ENCODE measurements at regions not wholly inside any gene's neighbourhood (a gene's known extent, or its start where the extent isn't known, plus 50 kb on each side); places are given as distances from the start of the nearest gene placed in this dataset.

GRCh38 chr9:108750661-108751215, 105.0 kb downstream of the ACTL7B start:
- Histone ChIP-seq H3K4me1 (ENCODE audit: control insufficient read depth, insufficient read depth, low read length) (no peaks in the 10 kb centered on the region), H3K9me3 (ENCODE audit: control insufficient read depth, insufficient read depth, low read depth, low read length) (no peaks in the 10 kb centered on the region), H3K36me3 (ENCODE audit: control insufficient read depth in 2 of 2, insufficient read depth in 1 of 2, low read length in 2 of 2) (no peaks in the 10 kb centered on the region), H3K4me3 (ENCODE audit: low read depth, low read length) (no peak overlapping the region), H3K27ac (ENCODE audit: extremely low read depth, low read depth, low read length) (no peak overlapping the region)
- TF ChIP-seq ZEB2 (tag by site-specific recombination; IDR thresholded peaks at IDR 0.05) (peak; percentile 49), ZNF350 (tag by site-specific recombination; IDR thresholded peaks at IDR 0.05) (no peak), ZNF112 (tag by site-specific recombination; IDR thresholded peaks at IDR 0.05) (no peak), ZNF416 (tag by site-specific recombination; IDR thresholded peaks at IDR 0.05) (no peak), INSM2 (tag by site-specific recombination; IDR thresholded peaks at IDR 0.05) (0 out of 2 replicates have a peak, but pooled peaks have one; percentile 21), ZSCAN23 (tag by site-specific recombination; IDR thresholded peaks at IDR 0.05) (no peak)
- CTCF ChIA-PET: no interaction called here
- POLR2A ChIA-PET: no interaction called here

- Histone ChIP-seq H3K4me3 (ENCODE audit: low read depth, low read length) (no peak overlapping the region), H3K27ac (ENCODE audit: extremely low read depth, low read depth, low read length) (no peak overlapping the region), H3K9me3 (ENCODE audit: control insufficient read depth, insufficient read depth, low read depth, low read length) (no peaks in the 10 kb centered on the region), H3K4me1 (ENCODE audit: control insufficient read depth, insufficient read depth, low read length) (no peaks in the 10 kb centered on the region), H3K36me3 (ENCODE audit: control insufficient read depth in 2 of 2, insufficient read depth in 1 of 2, low read length in 2 of 2) (no peaks in the 10 kb centered on the region)
- ChIA-PET CTCF (interaction anchor here (1.1 kb wide), 2 partner anchors 9 to 13 kb away, joined by 3 read pairs; no protein-coding TSS in a partner anchor), POLR2A (no interaction called here)
- TF ChIP-seq ZNF580 (tag by site-specific recombination; IDR thresholded peaks at IDR 0.05): no peak
- TF ChIP-seq ZFP41 (tag by site-specific recombination; IDR thresholded peaks at IDR 0.05; ENCODE audit: borderline replicate concordance): no peak
- TF ChIP-seq ZNF658 (tag by site-specific recombination; IDR thresholded peaks at IDR 0.05): no peak
- TF ChIP-seq INSM2 (tag by site-specific recombination; IDR thresholded peaks at IDR 0.05): no peak
Observed at GRCh38 chr9:108748776-108749175, 107.0 kb downstream of the ACTL7B start.

- H3K9me3 ChIP-seq (ENCODE audit: control insufficient read depth, insufficient read depth, low read depth, low read length): no peaks in the 10 kb centered on the region
- no peak overlapping the region for H3K4me3 ChIP-seq (ENCODE audit: low read depth, low read length)
- no peak overlapping the region for H3K27ac ChIP-seq (ENCODE audit: extremely low read depth, low read depth, low read length)
- H3K4me1 ChIP-seq (ENCODE audit: control insufficient read depth, insufficient read depth, low read length): no peaks in the 10 kb centered on the region
- ChIA-PET CTCF (no interaction called here), POLR2A (no interaction called here)
- TF ChIP-seq ZNF514 (tag by site-specific recombination; IDR thresholded peaks at IDR 0.05) (no peak), ZBTB21 (tag by site-specific recombination; IDR thresholded peaks at IDR 0.05) (no peak), ZBTB10 (tag by site-specific recombination; IDR thresholded peaks at IDR 0.05) (no peak), ZFP69B (tag by site-specific recombination; IDR thresholded peaks at IDR 0.05) (peak; percentile 54; the same call in 1 of the 2 replicates), ZEB2 (tag by site-specific recombination; IDR thresholded peaks at IDR 0.05) (peak; percentile 21; the same call in 1 of the 2 replicates), ZNF692 (tag by site-specific recombination; IDR thresholded peaks at IDR 0.05) (peak; percentile 70; the same call in 1 of the 2 replicates), ZNF664 (tag by site-specific recombination; IDR thresholded peaks at IDR 0.05) (no peak)
- no peaks in the 10 kb centered on the region for H3K36me3 ChIP-seq (ENCODE audit: control insufficient read depth in 2 of 2, insufficient read depth in 1 of 2, low read length in 2 of 2)
Observed at GRCh38 chr9:108746864-108747263, 108.9 kb downstream of the ACTL7B start.
